ENCODE measurements at regions not wholly inside any gene's neighbourhood (a gene's known extent, or its start where the extent isn't known, plus 50 kb on each side); places are given as distances from the start of the nearest gene placed in this dataset.

DNA sequence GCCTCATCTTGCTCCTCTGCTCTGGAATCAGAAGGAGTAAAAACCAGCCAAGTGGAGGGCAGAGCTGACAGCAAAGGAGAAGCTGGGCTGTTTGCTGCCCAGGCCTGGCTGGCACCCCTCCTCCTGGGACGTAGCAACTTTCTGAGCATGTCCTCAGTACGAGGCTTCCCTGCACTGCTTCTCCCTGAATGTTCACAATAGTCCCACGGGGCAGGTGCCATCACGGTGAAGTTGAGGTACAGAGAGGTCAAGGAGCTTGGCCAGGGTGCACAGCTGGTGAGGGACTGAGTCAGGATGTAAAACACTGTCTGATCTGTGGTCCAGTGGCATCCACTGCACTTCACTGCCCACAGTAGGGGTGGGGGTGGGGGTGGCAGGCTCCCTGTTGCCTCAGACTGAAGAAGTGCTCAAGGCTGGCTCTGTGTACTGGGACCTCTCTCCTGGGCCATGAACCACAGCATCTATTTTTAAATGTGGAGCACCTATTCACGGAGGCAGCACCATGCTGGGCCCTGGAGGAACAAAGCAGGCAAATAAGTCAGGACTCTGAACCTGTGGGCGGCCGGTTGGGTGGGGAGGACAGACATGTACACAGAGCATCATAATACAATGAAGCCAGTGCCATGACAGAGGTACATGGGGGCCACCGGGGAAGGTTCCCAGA, 369.5 kb downstream of the SEC14L1 start:
- TF ChIP-seq, protein P1, sequence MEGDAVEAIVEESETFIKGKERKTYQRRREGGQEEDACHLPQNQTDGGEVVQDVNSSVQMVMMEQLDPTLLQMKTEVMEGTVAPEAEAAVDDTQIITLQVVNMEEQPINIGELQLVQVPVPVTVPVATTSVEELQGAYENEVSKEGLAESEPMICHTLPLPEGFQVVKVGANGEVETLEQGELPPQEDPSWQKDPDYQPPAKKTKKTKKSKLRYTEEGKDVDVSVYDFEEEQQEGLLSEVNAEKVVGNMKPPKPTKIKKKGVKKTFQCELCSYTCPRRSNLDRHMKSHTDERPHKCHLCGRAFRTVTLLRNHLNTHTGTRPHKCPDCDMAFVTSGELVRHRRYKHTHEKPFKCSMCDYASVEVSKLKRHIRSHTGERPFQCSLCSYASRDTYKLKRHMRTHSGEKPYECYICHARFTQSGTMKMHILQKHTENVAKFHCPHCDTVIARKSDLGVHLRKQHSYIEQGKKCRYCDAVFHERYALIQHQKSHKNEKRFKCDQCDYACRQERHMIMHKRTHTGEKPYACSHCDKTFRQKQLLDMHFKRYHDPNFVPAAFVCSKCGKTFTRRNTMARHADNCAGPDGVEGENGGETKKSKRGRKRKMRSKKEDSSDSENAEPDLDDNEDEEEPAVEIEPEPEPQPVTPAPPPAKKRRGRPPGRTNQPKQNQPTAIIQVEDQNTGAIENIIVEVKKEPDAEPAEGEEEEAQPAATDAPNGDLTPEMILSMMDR (IDR thresholded peaks at IDR 0.05; ENCODE audit: insufficient read depth, low read length, poor library complexity, severe bottlenecking), result no peak
- TF ChIP-seq EZH2phosphoT487 (conservative IDR thresholded peaks at IDR 0.05; ENCODE audit: low read length), result no peak
